Activated CD4-positive, alpha-beta memory T cell treated with anti-CD3 and anti-CD28 coated beads for 36 hours (primary cell): ENCODE measurements at regions not wholly inside any gene's neighbourhood (a gene's known extent, or its start where the extent isn't known, plus 50 kb on each side); places are given as distances from the start of the nearest gene placed in this dataset.
"Not testable (repeated sequence)": the region's sequence is repeated elsewhere in the genome, so short reads cannot be mapped to it uniquely, and the experiment has no call there.

Source experiments
- CTCF ChIA-PET: fragments of 350-600 bp; sonication (Branson Sonifier 250); formaldehyde crosslinking; loops from one replicate; lab custom pipeline; 2021; ENCODE audit warnings: antibody characterized with exemption, inconsistent platforms; lab: Charles Lee
- POLR2A ChIA-PET: fragments of 350-600 bp; sonication (Branson Sonifier 250); formaldehyde crosslinking; loops from one replicate; lab custom pipeline; 2021; ENCODE audit warnings: antibody characterized with exemption; lab: Charles Lee
- DNase-seq: peaks from one replicate; pipeline ENCODE4 v3.0.0-alpha.2; 2020
- H3K27ac Mint-ChIP-seq: one replicate; pipeline ENCODE4 v1.8.0; 2021; ENCODE audit warnings: mixed read lengths
- H3K27me3 Mint-ChIP-seq: one replicate; pipeline ENCODE4 v1.8.0; 2021; ENCODE audit warnings: mixed read lengths
- H3K36me3 Mint-ChIP-seq: one replicate; pipeline ENCODE4 v1.8.0; 2021; ENCODE audit warnings: mixed read lengths
- H3K4me1 Mint-ChIP-seq: one replicate; pipeline ENCODE4 v1.8.0; 2021; ENCODE audit warnings: low read depth, mixed read lengths
- H3K4me3 Mint-ChIP-seq: one replicate; pipeline ENCODE4 v1.8.0; 2021; ENCODE audit warnings: mild to moderate bottlenecking, mixed read lengths
- H3K9me3 Mint-ChIP-seq: one replicate; pipeline ENCODE4 v1.8.0; 2021; ENCODE audit warnings: mixed read lengths
- intact Hi-C: fragments of 100-400 bp; cut with micrococcal nuclease; formaldehyde crosslinking; loops from one replicate; pipeline ENCODE4 v1.15.1; 2023

DNA sequence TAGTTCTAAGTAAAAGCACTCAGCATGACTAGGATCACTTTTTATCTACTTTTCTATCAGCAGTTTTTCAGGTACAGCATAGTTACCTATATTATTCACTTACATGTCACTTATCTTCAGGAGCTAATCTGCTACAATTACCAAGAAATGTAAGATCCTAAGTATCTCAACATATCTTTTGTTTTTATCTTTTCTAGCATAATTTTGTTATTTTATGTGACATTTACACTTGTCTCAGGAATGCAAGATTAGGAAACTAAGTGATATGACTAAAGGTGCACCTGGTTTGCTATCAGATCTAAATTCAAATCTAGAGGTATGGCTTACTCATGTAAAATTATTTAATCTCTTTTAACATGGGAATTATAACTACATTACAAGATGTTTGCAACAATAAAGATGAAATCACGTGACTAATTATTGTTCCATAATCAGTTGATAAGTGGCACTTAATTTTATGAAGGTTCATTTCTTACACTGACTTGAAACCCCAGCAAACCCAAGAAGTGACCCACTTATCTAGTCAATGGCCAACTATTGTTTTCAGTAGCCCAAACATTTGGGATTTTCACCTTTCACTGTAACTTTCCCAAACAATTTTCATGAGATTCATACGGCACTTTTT lies 390.3 kb upstream of the PCDH15 start:
- ChIA-PET POLR2A (no interaction called here), CTCF (no interaction called here)
- Mint-ChIP-seq H3K9me3 (peaks cover 2% of the 10 kb centered on the region), H3K27ac (no peak overlapping the region), H3K36me3 (no peaks in the 10 kb centered on the region), H3K27me3 (no peaks in the 10 kb centered on the region), H3K4me1 (no peaks in the 10 kb centered on the region), H3K4me3 (no peak overlapping the region)
- no peak for DNase-seq
- intact Hi-C loops, result no loop called here

DNA sequence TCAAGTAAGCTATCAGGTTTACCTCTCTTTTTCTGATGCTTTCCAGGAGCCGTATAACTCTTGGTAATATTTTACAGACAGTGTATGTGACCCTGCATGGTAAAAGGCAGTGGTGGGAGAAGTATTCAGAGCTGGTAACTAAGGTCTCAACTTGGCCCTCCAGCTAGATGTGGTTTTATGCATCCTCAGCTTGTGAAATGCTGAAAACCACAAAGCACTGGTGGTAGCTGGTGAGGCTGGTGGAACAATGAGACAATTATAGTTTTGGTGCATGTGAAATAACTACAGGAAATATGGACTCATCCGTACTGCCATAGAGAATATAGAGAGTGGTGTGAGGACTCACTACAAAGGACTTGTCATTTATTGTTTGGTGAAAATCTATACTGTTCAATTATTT lies 383.0 kb upstream of the PCDH15 start:
- ChIA-PET POLR2A (no interaction called here), CTCF (no interaction called here)
- Mint-ChIP-seq H3K4me1 (no peaks in the 10 kb centered on the region), H3K4me3 (no peak overlapping the region), H3K36me3 (no peaks in the 10 kb centered on the region), H3K27me3 (no peaks in the 10 kb centered on the region), H3K27ac (no peak overlapping the region), H3K9me3 (peaks cover 8% of the 10 kb centered on the region)
- intact Hi-C loops, result no loop called here
- DNase-seq, result no peak

DNA sequence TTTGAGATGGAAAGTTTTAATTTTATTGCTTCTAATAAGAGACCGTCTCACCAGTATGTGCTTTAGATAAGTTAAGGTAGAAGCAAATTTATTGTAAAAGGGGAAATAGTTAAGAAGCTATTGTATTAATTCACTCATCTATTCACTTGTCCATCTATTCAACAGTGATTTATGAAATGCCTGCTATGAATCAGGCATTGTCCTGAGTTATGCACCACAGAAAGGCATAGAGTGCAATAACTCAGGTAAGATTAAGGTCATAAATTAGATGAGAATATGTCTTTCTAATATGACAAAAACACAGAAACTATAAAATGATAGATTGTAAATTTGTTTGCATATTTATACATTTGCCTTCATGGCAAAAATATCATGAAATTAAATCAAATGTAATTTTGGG lies 379.3 kb upstream of the PCDH15 start:
- Mint-ChIP-seq H3K27ac (no peak overlapping the region), H3K27me3 (no peaks in the 10 kb centered on the region), H3K4me1 (no peaks in the 10 kb centered on the region), H3K36me3 (no peaks in the 10 kb centered on the region), H3K4me3 (no peak overlapping the region), H3K9me3 (peaks cover 14% of the 10 kb centered on the region)
- intact Hi-C loops, result no loop called here
- ChIA-PET CTCF (no interaction called here), POLR2A (no interaction called here)
- no peak for DNase-seq

DNA sequence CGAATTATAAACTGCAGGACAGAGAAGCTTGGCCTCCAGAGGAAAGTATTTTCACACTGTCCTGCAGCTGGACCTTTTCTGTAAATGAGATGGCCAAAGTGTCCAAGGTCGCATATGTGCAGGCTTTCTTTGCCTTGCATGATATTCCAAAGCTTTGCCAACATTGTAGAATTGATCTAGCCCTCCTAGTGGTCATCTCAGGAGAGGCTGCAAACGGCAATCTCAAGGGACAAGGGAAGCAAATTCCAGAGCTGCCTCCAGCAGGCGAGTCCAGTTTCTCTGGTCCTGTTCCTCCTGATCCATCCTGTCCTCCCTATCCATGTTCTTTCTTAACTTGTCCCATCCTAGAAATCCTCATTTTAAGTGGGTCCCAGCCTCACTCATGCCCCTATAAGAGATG lies 373.4 kb upstream of the PCDH15 start:
- intact Hi-C loops, result no loop called here
- CTCF ChIA-PET, result no interaction called here
- H3K36me3 Mint-ChIP-seq, result no peaks in the 10 kb centered on the region
- no peaks in the 10 kb centered on the region for H3K27me3 Mint-ChIP-seq
- no peak overlapping the region for H3K4me3 Mint-ChIP-seq
- H3K4me1 Mint-ChIP-seq, result no peaks in the 10 kb centered on the region
- peaks cover 20% of the 10 kb centered on the region for H3K9me3 Mint-ChIP-seq
- DNase-seq, result no peak
- POLR2A ChIA-PET, result no interaction called here
- H3K27ac Mint-ChIP-seq, result no peak overlapping the region

DNA sequence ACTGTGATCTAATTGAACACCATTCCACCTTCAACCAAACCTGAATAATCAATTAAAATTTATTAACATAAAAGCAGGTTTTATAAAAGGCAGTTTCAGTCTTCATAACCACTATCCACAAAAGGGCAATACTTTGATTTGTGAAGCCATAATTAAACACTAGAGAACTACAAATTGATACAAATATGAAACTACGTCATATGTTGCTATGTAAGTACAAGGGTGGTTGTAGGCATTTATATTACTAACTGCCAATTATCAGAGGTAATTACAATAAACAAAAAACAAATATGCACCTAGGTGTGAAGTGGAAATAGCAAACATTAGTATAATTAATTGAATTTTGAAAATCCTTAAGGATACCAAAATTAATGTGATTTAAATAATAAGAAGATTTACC lies 368.5 kb upstream of the PCDH15 start:
- ChIA-PET CTCF (no interaction called here), POLR2A (no interaction called here)
- intact Hi-C loops, result no loop called here
- no peak for DNase-seq
- H3K4me1 Mint-ChIP-seq, result no peaks in the 10 kb centered on the region
- H3K27ac Mint-ChIP-seq, result no peak overlapping the region
- H3K9me3 Mint-ChIP-seq, result peaks cover 5% of the 10 kb centered on the region
- no peak overlapping the region for H3K4me3 Mint-ChIP-seq
- no peaks in the 10 kb centered on the region for H3K27me3 Mint-ChIP-seq
- H3K36me3 Mint-ChIP-seq, result no peaks in the 10 kb centered on the region

DNA sequence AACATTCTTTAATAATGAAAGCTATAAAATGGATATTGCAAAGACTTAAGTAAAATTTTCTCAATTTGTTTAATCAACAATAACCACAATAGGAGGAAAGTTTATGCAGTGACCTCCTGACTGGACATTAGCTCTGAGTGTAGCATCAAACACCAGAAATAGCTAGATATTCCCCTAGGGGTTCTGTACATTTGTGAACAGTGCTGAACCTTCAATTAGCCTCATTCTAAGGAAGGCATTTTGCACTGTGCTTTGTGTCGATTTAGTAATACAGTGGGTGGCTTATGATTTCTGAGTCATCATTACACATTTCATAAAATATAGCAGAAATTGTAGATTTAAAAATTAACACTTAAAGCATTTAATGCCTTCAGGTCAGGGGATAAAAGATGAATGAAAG lies 367.3 kb upstream of the PCDH15 start:
- POLR2A ChIA-PET, result no interaction called here
- H3K27me3 Mint-ChIP-seq, result no peaks in the 10 kb centered on the region
- intact Hi-C loops, result no loop called here

DNA sequence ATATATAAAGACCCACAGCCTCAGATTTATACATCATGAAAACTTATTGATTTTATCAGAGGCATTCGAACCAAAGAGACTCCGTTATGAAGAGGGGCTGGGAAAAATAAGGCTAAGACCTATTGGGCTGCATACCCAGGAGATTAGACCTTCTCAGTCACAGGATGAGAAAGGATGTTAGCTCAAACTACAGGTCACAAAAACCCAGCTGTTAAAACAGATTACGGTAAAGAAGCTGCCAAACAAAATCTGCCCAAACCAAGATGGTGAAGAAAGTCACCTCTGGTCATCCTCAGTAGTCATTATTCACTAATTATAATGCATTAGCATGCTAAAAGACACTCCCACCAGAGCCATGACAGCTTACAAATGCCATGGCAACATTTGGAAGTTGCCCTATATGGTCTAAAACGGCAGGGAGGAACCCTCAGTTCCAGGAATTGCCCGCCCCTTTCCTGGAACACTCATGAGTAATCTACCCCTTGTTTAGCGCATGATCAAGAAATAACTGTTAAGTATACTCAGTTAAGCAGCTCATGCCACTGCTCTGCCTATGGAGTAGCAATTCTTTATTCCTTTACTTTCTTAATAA lies 362.5 kb upstream of the PCDH15 start:
- Mint-ChIP-seq H3K27me3 (no peaks in the 10 kb centered on the region), H3K4me3 (no peak overlapping the region), H3K9me3 (peaks cover 2% of the 10 kb centered on the region), H3K36me3 (no peaks in the 10 kb centered on the region), H3K27ac (no peak overlapping the region), H3K4me1 (no peaks in the 10 kb centered on the region)
- ChIA-PET CTCF (no interaction called here), POLR2A (no interaction called here)
- intact Hi-C loops, result no loop called here
- no peak for DNase-seq

More for the DNA sequence above, 367.3 kb upstream of the PCDH15 start:
- H3K36me3 Mint-ChIP-seq, result no peaks in the 10 kb centered on the region
- H3K27ac Mint-ChIP-seq, result no peak overlapping the region
- no peaks in the 10 kb centered on the region for H3K4me1 Mint-ChIP-seq
- DNase-seq, result no peak
- CTCF ChIA-PET, result no interaction called here
- H3K4me3 Mint-ChIP-seq, result no peak overlapping the region
- H3K9me3 Mint-ChIP-seq, result peaks cover 5% of the 10 kb centered on the region

DNA sequence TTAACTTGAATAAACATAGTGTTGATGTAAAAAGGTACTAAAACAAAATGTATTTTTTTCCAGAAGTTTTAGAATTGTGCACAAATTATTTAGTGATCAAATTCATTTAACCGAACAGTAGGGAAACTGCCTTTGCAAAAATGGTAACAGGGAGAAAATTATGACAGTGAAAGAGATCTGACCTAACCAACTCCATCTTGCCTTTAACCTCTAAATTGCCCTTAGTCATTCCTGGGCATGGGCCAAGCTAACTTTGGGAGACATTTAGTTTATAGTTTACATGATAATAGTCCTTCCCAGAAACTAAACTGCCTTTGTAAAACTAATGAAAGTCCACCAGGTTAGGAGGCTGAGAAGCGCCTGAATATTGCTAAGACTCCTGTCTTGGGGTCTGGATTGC lies 361.3 kb upstream of the PCDH15 start:
- H3K36me3 Mint-ChIP-seq, CTCF ChIA-PET, intact Hi-C loops, POLR2A ChIA-PET, H3K4me1 Mint-ChIP-seq, DNase-seq, H3K27ac Mint-ChIP-seq, H3K9me3 Mint-ChIP-seq, H3K4me3 Mint-ChIP-seq, H3K27me3 Mint-ChIP-seq: not testable (repeated sequence)

DNA sequence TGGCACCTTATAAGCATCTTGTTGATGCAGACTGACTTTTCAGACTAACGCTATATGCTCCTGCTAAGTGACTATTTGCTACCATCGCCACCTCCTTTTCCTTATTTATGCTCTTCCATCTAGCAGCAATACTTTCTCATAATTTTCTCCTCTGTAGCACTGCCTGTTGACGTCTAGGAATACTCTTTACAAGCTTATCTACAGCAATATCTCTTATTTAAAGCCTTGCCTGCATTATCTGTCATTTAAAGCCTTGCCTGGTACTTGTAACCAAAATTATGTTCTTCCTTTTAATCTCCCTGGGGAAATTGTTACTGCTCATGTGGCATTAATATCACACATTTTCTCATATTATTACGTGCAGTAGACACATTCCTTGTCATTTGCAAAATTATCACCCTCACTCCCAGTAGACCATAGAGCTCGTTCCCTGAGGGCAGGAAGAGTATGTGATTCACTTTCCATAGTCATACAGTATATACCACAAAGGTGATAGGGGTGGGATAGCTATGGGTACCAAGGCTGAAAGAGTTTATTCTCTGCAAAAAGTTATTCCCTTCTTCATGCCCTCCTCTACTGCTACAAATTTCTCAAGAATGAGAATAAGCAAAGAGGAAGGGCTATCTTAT lies 359.7 kb upstream of the PCDH15 start:
- ChIA-PET POLR2A (no interaction called here), CTCF (no interaction called here)
- Mint-ChIP-seq H3K4me1 (no peaks in the 10 kb centered on the region), H3K9me3 (peaks cover 2% of the 10 kb centered on the region), H3K36me3 (no peaks in the 10 kb centered on the region), H3K4me3 (no peak overlapping the region), H3K27ac (no peak overlapping the region), H3K27me3 (no peaks in the 10 kb centered on the region)
- intact Hi-C loops, result no loop called here
- no peak for DNase-seq

DNA sequence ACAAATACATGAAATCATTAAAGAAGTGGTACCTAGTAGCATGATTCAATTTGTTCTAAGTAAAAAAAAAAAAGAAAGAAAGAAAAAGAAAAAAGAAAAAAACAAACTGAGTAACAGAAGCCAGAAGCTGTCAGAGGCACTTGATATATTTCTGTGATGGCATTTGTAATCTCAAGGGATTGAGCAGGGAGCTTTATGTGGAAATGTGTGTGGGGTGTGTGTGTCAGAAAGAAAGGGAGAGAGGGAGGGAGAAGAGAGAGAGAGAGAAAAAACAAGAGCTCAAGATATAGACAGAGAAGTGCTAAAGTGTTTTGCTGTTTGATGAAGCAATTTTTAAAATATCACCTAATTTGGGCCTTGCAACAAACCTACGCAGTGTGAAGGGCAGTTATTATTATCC lies 357.6 kb upstream of the PCDH15 start:
- no peaks in the 10 kb centered on the region for H3K36me3 Mint-ChIP-seq
- ChIA-PET POLR2A (no interaction called here), CTCF (no interaction called here)
- no peak for DNase-seq
- H3K4me1 Mint-ChIP-seq, result no peaks in the 10 kb centered on the region
- intact Hi-C loops, result no loop called here
- no peaks in the 10 kb centered on the region for H3K27me3 Mint-ChIP-seq
- peaks cover 6% of the 10 kb centered on the region for H3K9me3 Mint-ChIP-seq
- H3K27ac Mint-ChIP-seq, result no peak overlapping the region
- H3K4me3 Mint-ChIP-seq, result no peak overlapping the region

DNA sequence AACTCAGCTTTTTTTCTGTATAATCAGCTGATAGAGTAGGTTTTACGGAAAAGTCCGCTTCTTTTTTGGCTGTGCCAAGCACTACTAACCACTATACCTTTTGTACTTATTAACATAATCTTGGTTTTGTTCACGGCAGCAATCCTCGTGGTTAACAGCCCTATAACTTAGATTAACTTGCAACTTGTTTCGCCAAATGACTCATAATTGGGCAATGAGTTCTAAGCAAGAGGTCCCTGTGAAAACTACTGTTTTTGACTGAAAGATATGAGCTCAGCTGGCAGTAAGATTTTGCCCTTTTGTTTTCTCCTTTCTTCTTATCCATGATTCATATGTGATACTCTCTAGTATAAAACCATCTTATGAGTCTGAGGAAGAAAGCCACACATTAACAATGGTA lies 345.0 kb upstream of the PCDH15 start:
- H3K9me3 Mint-ChIP-seq, result peaks cover 7% of the 10 kb centered on the region
- no peaks in the 10 kb centered on the region for H3K27me3 Mint-ChIP-seq
- H3K27ac Mint-ChIP-seq, result no peak overlapping the region
- no peaks in the 10 kb centered on the region for H3K36me3 Mint-ChIP-seq
- no peak for DNase-seq
- H3K4me3 Mint-ChIP-seq, result no peak overlapping the region
- CTCF ChIA-PET, result no interaction called here
- POLR2A ChIA-PET, result no interaction called here
- H3K4me1 Mint-ChIP-seq, result no peaks in the 10 kb centered on the region
- intact Hi-C loops, result no loop called here

DNA sequence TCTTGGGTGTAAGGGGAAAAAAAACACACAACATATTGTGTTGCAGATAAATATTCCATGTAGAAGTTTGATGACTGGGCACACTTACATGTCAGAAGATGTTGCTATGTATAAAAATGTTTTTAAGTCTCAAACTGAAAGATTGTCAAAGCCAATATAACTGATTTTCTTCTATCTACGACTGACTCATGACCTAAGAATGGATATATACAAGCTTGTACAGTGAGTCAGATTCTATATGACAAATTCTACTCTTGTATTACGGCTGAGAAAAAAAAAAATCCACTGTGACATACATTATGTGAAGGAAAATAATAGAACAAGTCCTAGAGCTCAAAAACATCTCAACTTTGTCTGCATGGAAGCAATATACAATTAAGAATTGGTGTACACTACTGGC lies 343.0 kb upstream of the PCDH15 start:
- ChIA-PET POLR2A (no interaction called here), CTCF (no interaction called here)
- Mint-ChIP-seq H3K27ac (no peak overlapping the region), H3K27me3 (no peaks in the 10 kb centered on the region), H3K4me3 (no peak overlapping the region), H3K9me3 (peaks cover 8% of the 10 kb centered on the region), H3K36me3 (no peaks in the 10 kb centered on the region), H3K4me1 (no peaks in the 10 kb centered on the region)
- no peak for DNase-seq
- intact Hi-C loops, result no loop called here

DNA sequence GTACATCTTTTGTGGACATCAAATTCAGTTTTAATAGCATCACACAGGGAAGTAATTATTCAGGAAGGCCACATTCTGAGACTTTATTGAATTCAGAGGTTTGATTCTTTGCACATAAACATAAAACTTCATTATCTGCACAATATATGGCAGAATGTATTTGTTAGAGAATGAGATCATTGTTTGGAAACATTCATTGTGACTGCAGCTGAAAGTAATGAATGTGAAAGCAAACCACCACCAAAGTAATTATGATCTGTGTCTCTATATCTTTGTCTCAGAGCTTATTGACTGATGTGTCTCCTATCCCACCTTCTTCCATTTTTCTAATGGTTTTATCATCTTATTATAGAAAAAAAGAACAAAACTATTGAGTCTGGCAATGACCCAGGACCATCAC lies 340.9 kb upstream of the PCDH15 start:
- Mint-ChIP-seq H3K9me3 (peaks cover 8% of the 10 kb centered on the region), H3K4me3 (no peak overlapping the region), H3K4me1 (no peaks in the 10 kb centered on the region), H3K27me3 (no peaks in the 10 kb centered on the region), H3K27ac (no peak overlapping the region), H3K36me3 (no peaks in the 10 kb centered on the region)
- ChIA-PET CTCF (no interaction called here), POLR2A (no interaction called here)
- intact Hi-C loops, result no loop called here
- DNase-seq, result no peak
